GM12874 (cell line): ENCODE measurements at regions not wholly inside any gene's neighbourhood (a gene's known extent, or its start where the extent isn't known, plus 50 kb on each side); places are given as distances from the start of the nearest gene placed in this dataset.

Experiments used
- CTCF ChIP-seq: IDR thresholded peaks from 2 replicates; pipeline ENCODE4 v1.5.1; 2011; ENCODE audit warnings: low read depth, mild to moderate bottlenecking, control low read depth, low read length, moderate library complexity; ENCODE audit not compliant: insufficient read depth

DNA sequence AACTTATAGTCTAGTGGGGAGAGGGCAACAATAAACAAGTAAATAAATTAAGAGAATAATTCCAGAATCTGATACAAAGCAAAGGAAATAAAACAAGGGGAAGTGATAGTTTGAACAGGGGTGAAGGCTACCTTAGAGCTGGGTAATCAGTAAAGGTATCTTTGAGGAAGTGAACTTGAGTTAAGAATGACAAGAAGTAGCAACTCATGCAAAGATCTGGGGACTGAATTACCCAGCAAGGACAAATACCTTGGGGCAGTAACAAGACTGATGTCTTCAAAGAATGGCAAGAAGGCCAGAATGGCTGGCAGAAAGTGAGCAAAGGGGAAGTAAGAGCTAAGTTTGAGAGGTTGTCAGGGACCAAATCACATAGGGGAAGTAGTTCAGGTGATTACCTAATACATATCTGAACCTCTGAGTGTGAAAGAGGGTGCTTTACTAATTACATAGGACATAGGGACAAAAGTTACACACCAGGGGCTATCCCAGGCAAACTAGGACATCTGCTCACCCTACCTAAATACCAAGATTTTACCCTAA, 244.6 kb upstream of the HNRNPA3 start:
- no peak for TF ChIP-seq CTCF

DNA sequence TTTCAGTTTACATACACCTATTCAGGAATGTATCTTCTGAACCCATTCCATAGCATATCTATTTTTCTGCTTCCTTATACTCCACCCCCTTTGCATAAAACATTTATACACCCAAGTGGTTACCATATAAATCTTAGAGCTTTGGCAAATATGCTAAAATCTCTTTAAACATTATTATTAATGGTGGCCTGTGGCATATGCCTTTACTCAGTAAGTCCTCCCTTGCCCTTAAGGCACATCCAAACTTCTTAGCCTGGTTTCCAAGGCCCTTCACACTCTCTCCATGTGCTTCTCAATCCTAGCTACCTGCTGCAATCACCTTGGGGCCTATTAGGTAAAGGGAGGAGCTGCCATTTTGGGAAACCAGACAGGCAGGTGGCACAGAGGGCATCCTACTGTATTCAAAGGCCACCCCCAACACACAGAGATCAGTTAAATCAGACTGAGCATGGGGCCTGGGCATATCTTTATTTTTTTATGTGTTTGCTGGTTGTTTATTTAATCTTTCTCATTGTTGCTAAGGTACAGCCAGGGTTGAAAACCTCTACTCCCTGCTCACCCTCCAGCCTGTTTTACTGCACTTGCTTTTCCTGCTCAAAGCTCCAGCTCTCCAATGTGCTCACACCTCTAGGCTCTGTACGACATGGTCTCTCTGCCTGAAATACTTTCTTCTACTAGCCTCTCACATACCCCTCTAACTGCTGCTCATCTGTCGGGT, 242.8 kb upstream of the HNRNPA3 start:
- no peak for TF ChIP-seq CTCF

GRCh38 chr2:176976736-176977685, 235.6 kb upstream of the HNRNPA3 start:
- TF ChIP-seq CTCF: no peak

DNA sequence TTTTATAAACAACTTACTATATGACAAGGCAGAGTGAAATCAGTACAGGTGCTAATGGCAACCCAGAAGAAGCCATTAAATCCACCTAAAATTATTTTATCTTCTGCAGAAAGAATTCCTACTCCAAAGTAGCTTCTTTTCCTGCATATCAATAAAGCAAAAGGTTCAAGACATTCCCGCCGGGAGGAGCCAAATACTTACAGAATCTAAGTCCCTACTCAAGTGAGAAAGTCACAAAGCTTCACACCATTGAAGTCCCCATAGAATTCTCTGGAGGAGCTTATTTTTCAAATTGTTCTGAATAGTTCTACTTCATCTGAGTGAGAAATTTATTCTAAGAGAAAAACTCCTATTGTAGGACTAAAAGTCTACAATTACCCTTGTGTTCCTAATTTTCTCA, 233.7 kb upstream of the HNRNPA3 start:
- TF ChIP-seq CTCF: no peak

- TF ChIP-seq CTCF: no peak
Measured at GRCh38 chr2:176979981-176980710, 232.4 kb upstream of the HNRNPA3 start.

DNA sequence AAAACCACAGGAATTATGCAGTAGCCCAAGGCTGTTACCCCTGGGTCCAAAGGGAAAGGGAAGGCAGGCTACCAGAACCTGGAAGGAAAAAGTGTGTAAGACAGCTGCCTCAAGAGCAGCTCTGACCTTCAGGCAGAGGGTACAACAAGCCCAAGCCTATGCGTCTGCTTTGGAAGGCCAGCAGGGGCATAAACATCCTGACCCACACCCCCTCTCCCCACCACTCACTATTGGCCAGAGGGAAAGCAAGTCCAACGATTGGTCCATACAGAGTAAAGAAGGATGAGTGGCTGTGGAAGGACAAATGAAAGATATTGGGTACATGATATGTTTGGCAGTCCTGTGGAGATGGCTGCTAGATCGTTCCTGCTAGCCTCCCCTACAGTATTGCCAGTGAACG, 227.6 kb upstream of the HNRNPA3 start:
- no peak for TF ChIP-seq CTCF

DNA sequence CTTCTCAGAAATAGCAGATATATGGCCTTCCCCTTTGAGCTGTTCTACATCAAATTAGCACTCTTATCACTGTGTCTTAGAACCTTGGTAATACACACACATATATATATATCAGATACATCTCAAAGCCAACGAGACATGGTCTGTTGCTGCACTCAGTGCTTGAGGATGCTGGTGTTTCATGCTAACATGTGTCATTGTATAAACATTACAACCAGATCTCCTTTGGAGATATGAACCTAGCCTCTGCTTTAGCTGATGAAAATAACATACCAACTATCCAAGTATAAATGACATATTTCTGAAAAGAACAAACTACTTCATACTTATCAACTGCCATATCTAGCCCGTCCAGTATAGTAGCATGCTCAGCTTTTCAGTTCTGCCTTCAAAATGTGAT, 226.7 kb upstream of the HNRNPA3 start:
- no peak for TF ChIP-seq CTCF
